ENCODE measurements at regions not wholly inside any gene's neighbourhood (a gene's known extent, or its start where the extent isn't known, plus 50 kb on each side); places are given as distances from the start of the nearest gene placed in this dataset.

GRCh38 chr5:107127878-107128277, 542.9 kb downstream of the EFNA5 start:
- DNase-seq: no peak

- DNase-seq: no peak
Observed at GRCh38 chr5:107126341-107126740, 544.4 kb downstream of the EFNA5 start.

DNA sequence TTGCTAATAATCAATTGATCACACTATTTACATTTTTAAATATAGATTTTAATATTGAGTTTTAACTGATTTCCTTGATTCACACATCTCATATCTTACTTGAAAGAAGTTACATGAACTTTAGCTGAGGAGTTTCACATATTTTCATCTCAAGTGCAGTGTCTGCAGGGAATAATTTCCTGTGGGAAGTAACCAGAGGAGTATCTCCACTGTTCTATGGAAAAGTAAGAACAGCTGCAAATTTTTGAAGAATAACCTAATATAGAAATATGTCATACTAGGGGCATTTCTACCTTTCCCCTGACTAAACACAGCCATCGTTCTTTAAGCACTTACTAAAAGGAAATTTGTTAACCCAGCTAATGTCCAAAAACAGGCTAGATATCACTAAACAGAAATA, 546.4 kb downstream of the EFNA5 start:
- no peak for DNase-seq

- no peak for DNase-seq
Observed at GRCh38 chr5:107123014-107123413, 547.7 kb downstream of the EFNA5 start.

DNA sequence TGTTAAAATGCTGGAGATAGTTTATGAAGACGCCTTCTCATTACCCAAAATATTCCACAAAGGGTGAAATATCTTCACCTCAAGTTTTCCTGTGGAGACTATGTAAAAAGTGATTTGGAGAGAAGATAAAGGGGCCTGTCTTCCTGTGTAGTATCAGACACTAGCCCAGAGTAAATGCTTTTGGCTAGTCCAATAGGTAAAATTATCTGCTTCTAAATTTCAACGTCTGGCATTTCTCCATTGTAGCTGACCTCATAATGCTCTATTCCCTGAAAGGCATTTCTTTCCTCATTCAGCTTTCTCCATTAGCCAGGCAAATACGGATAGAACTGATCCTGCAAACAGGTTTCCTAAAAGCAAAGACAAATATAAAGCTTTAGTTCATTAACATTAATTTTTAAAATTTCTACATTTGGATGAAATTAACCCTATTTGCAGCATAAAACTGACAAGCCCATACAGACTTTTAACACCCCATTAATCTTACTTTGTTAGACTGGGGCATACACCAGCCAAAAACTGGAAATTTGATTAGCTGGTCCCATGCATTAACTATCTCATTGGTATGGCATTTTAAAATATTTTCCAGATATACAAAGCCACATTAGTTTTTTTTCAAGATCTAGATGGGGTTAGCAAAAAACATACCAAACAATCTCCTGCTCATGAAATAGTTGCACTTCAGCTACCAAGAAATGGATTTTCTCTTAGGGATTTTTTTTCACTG, 548.8 kb downstream of the EFNA5 start:
- DNase-seq: no peak

DNA sequence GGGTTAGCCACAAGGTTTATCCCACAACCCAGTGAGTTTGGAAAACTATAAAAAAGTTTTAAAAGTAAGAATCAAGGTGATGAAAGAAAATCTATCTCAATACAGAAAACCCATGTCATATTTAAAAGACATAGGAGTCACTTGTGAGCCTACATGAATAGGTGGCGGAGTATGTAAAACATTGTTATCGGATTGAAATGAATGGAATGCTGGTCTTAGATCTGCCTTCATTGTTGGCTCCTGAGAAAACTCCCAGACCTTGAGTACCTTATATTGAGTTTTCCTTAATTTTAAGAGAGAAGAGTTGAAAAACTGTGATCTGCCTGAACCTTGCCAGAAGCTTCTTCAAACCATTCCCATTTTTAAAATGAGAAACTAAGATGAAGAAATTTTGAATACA, 551.1 kb downstream of the EFNA5 start:
- no peak for DNase-seq

- no peak for DNase-seq
Observed at GRCh38 chr5:107118184-107119019, 552.3 kb downstream of the EFNA5 start.

DNA sequence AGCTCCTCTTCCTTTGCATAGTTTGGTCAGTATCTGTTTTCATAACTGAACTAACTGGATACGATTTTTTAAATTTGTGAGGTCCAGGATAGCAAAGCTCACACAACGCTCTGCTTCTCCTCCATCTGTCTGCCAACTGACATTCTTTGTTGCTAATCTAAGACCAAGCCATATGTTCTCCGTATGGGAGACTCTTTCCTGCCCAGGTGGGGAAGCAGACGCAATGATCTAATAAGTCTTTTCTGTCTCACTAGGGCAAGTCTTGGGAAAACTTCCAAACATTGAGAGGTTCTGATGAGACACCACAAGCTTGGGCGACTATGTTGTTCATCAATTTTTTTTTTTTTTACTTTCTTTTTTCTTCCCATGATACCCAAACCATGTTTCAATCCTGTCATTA, 558.5 kb downstream of the EFNA5 start:
- no peak for DNase-seq

- no peak for DNase-seq
Observed at GRCh38 chr5:107104040-107104995, 566.4 kb downstream of the EFNA5 start.

DNA sequence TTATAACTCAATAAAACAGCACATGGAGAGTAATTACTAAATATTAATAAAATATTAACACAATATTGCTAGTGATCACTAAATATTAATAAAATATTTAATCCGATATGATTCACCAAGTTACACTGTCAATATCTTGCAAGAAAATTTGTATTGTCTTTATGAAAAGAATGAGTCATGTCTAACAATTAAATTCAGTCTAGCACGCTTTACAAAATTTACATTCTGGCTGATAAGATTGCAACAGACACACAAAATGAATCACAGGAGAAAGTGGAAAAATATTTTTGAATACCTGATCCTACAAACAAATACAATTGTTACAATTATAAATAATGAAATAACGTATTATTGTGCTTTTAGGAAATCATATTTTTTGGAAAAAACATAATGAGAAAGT, 567.2 kb downstream of the EFNA5 start:
- no peak for DNase-seq

DNA sequence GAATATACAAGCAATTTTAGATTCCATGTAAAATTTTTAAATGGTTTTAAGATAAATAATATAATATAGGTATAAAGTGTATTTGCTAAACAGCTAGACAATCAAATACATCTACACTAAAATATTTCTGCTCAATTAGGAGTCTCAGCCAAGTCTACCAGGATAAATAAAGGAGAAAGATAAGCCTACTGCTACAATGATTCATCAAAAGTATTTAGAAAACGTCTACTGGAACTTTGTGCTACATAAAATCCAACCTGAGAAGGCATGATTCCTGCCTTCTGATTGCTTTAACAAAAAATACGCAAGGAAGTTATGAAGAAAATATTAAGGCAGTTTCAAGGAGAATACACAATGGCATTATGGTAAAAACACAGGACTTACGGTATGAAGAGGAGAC, 570.6 kb downstream of the EFNA5 start:
- no peak for DNase-seq

- no peak for DNase-seq
Observed at GRCh38 chr5:107099506-107099905, 571.2 kb downstream of the EFNA5 start.

DNA sequence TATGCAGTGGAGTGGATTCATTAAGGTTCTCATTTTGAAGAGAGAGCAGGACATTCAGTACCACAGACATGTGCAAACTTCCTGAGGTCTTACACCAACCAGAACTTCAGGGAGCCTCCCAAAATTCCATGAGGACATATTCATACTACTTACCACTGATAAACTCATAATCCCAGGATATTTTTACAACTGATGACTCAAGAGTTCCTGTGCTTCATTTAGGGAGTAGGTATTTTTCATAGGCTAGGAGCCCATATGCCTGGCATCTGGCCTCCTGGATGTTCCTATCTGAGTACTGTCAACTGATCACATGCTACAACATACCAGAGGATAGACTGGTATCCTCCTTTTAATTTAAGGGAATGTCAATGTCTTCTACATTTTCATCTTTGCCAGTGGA, 578.0 kb downstream of the EFNA5 start:
- DNase-seq: no peak

DNA sequence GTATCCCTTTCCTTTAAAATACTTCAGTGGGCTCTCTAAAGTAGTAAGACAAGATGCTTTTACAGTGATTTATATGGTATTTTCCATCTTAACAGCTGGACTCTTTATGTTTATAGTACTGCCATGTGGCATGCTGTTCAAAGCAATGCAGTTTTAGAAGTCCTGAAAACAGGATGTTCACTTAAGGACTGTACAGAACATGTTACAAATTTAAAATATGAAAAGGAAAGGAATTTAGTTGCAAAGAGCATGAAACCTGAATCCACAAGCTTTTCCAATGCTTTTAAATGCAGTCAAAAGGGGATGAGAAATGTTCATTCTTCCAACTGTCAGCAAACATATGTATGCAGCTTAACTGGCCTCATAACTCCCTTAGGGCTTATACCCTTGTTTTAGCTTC, 580.2 kb downstream of the EFNA5 start:
- DNase-seq: no peak

DNA sequence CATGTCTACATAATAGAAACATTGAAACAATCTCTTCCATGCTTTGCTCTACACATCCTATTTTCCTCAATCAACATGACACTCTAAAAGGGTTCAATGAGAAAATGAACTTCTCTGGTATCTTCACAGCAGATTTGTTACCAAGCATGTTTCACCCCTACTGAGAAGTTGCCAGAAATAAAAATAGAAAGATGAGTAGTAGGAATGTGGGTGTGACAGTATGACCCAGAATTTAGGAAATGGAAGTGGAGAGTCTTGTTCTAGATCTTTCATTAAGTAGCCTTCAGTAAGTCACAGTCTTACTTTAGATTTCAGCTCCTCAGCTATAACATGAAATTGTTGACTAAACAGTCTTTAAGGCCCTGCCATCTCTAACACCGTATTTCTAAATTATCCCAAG, 581.8 kb downstream of the EFNA5 start:
- no peak for DNase-seq

DNA sequence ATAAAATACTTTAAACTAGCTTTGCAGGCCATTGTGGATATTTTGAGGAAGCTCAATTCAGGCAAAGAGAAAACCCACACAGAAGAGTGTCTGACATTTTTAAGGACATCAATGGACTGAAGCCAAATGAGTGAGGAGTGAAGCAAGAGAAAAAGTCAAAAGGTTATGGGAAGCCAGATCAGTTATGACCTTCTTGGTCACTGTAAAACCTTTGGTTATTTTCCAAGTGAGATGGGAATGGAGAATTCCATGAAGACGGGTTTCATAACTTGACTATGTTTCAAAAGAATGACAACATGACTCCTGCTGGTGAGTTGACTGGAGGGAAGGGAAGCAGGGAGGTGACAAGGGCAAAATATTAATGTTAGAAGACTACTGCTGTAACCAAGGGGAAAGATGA, 585.2 kb downstream of the EFNA5 start:
- no peak for DNase-seq

DNA sequence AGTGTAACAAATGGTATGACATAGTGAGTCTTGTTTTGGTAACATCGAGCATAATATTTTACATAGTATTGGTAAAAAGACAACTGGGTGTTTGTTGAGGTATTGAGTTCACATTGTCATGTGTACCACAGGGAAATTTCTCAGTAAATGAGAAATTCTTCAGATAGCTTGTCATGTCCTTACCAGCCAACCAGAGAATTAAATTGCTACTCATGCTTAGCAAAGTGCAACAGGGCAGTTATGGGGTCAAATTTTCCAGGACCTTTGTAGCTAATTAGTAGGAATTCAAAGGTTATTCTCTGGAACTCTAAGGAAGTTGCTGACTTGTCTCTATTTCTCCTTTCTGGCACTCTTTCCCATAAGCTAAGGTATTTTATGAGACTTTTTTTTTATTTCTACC, 595.7 kb downstream of the EFNA5 start:
- no peak for DNase-seq

GRCh38 chr5:107072967-107073366, 597.8 kb downstream of the EFNA5 start:
- DNase-seq: no peak

GRCh38 chr5:107072440-107072839, 598.3 kb downstream of the EFNA5 start:
- no peak for DNase-seq

DNA sequence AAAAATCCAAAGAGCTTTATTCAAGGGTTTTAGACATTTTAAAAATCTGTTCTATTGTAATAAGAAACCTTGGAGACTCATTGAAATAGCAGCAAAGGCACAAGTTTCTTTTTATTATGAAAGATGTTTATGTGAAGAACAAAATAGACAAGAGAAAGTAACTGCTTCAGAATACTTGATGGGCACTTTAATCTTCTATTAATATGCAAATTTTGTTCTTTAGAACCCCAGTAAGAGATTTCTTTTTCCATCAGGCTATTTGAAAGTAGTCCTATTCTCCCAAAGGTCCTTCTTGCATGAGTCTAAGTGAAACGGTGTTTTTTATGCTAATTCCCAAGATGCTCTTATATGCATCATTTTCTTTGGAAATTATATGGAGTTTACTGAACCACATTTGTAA, 602.0 kb downstream of the EFNA5 start:
- DNase-seq: no peak

- DNase-seq: no peak
Observed at GRCh38 chr5:107067395-107067794, 603.3 kb downstream of the EFNA5 start.

DNA sequence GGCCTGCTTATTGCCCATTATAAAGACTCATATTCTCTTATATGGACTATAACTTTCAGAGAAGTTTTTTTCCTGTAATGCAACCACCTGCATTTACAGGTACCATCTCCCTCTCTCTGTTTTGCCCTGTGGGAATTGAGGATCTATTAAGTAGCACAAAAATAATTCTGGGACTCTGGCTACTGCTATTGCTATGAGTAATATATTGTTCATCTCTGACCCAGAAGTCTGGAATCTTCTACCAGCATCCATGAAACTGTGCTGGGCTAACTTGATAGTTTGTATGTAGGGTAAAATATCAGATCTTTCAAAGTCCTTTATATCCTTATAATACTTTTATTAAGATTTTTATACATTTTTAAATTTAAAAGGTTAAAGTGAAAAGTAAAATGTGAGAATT, 607.2 kb downstream of the EFNA5 start:
- DNase-seq: no peak

DNA sequence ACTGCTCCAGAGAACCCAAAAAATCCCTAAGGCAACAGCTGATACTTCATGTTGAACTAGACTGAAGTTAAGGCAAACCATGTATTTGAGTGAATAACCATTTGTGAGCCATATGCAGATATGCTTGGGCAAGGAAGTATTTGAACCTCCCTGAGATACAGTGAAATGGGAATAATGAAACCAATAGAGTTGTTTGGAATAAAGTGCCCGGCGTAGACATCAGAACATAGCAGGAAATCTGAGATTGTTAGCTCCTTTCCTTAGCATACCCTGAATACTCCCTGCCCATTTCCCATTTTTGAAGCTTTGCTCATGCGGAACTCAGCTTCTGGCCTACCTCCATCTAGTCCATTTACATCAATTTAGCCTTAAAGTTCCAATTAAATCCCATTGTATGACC, 611.9 kb downstream of the EFNA5 start:
- DNase-seq: no peak

Measured in CD4-positive, alpha-beta T cell treated with Interleukin-6 for 4 hours (primary cell).